IMR-90 (cell line): ENCODE measurements at regions not wholly inside any gene's neighbourhood (a gene's known extent, or its start where the extent isn't known, plus 50 kb on each side); places are given as distances from the start of the nearest gene placed in this dataset.

ENCODE experiments used
- ATAC-seq: fragments of 200-7000 bp; cut with Tn5 transposase; 2 replicates; pipeline ENCODE4 v1.9.1; 2020; ENCODE audit warnings: low read depth, mild to moderate bottlenecking, moderate library complexity
- BruUV-seq: library from RNA; stranded (reverse); fragments of 400-500 nt; replicated peaks from 2 replicates; lab custom pipeline; 2021; lab: Mats Ljungman, UMichigan
- CTCF ChIA-PET: fragments of 300-600 bp; formaldehyde crosslinking; extraction: SDS; loops from one replicate; lab custom pipeline; 2021; ENCODE audit warnings: antibody characterized with exemption; lab: Yijun Ruan, JAX
- POLR2A ChIA-PET: fragments of 300-600 bp; sonication (Branson Sonifier 250); formaldehyde crosslinking; loops from one replicate; lab custom pipeline; 2022; ENCODE audit warnings: antibody characterized with exemption; ENCODE audit not compliant: unreplicated experiment; lab: Charles Lee
- DNase-seq: peaks from one replicate; pipeline ENCODE4 v3.0.0; 2013
- H2AFZ ChIP-seq: replicated peaks from 2 replicates; pipeline ENCODE3; 2013; ENCODE audit warnings: low read length, mild to moderate bottlenecking; ENCODE audit not compliant: poor library complexity
- H2AK5ac ChIP-seq: 2 replicates; pipeline ENCODE4 v1.6.1; 2013; ENCODE audit warnings: low read depth, low read length, inconsistent platforms
- H2AK9ac ChIP-seq: replicated peaks from 2 replicates; pipeline ENCODE3; 2013; ENCODE audit warnings: mild to moderate bottlenecking, low read depth, low read length, moderate library complexity; ENCODE audit not compliant: poor library complexity
- H2BK120ac ChIP-seq: 2 replicates; pipeline ENCODE4 v1.6.1; 2013; ENCODE audit warnings: low read depth, low read length, inconsistent platforms
- H2BK15ac ChIP-seq: 3 replicates; pipeline ENCODE4 v1.6.1; 2013; ENCODE audit warnings: low read depth, low read length, inconsistent platforms
- H2BK20ac ChIP-seq: 2 replicates; pipeline ENCODE4 v1.6.1; 2013; ENCODE audit warnings: low read depth, mild to moderate bottlenecking, inconsistent platforms, low read length, moderate library complexity
- H2BK5ac ChIP-seq: 2 replicates; pipeline ENCODE4 v1.6.1; 2013; ENCODE audit warnings: mild to moderate bottlenecking, low read depth, low read length, inconsistent platforms; ENCODE audit not compliant: poor library complexity, severe bottlenecking
- H3K14ac ChIP-seq: replicated peaks from 2 replicates; pipeline ENCODE4 v1.6.1; 2013; ENCODE audit warnings: low read depth, low read length, inconsistent platforms
- H3K18ac ChIP-seq: 2 replicates; pipeline ENCODE4 v1.6.1; 2013; ENCODE audit warnings: low read depth, low read length, control low read depth
- H3K23ac ChIP-seq: 2 replicates; pipeline ENCODE4 v1.6.1; 2013; ENCODE audit warnings: low read depth, low read length, inconsistent platforms
- H3K27ac ChIP-seq: 2 replicates; pipeline ENCODE4 v1.5.1; 2013; ENCODE audit warnings: mild to moderate bottlenecking, control low read depth, low read length; ENCODE audit not compliant: insufficient read depth
- H3K27me3 ChIP-seq: 2 replicates; pipeline ENCODE4 v1.6.1; 2013; ENCODE audit warnings: low read length; ENCODE audit not compliant: control insufficient read depth, insufficient read depth
- H3K36me3 ChIP-seq: 2 replicates; pipeline ENCODE4 v1.6.1; 2013; ENCODE audit warnings: low read length, mixed read lengths; ENCODE audit not compliant: control insufficient read depth, insufficient read depth
- H3K4ac ChIP-seq: 2 replicates; pipeline ENCODE4 v1.6.1; 2013; ENCODE audit warnings: low read depth, low read length, inconsistent platforms
- H3K4me1 ChIP-seq: 2 replicates; pipeline ENCODE4 v1.6.1; 2013; ENCODE audit warnings: low read length, mixed read lengths; ENCODE audit not compliant: control insufficient read depth, insufficient read depth
- H3K4me2 ChIP-seq: 2 replicates; pipeline ENCODE4 v1.6.1; 2013; ENCODE audit warnings: low read depth, mild to moderate bottlenecking, control low read depth, low read length, moderate library complexity
- H3K4me3 ChIP-seq: 2 replicates; pipeline ENCODE4 v1.5.1; 2013; ENCODE audit warnings: low read depth, mild to moderate bottlenecking, control low read depth, low read length, moderate library complexity; ENCODE audit not compliant: insufficient read depth
- H3K56ac ChIP-seq: 2 replicates; pipeline ENCODE4 v1.6.1; 2013; ENCODE audit warnings: low read length, inconsistent platforms; ENCODE audit not compliant: insufficient read depth; ENCODE audit errors: extremely low read depth
- H3K79me1 ChIP-seq, 2 experiments: 2 replicates each; pipeline ENCODE4 v1.6.1; 2013; ENCODE audit warnings: low read length in 2 of 2, inconsistent platforms in 1 of 2, low read depth in 1 of 2
- H3K9ac ChIP-seq: 2 replicates; pipeline ENCODE4 v1.6.1; 2013; ENCODE audit warnings: low read depth, low read length, control low read depth
- H3K9me1 ChIP-seq: 2 replicates; pipeline ENCODE4 v1.6.1; 2013; ENCODE audit warnings: low read length, inconsistent platforms; ENCODE audit not compliant: insufficient read depth
- H3K9me3 ChIP-seq: 2 replicates; pipeline ENCODE4 v1.6.1; 2013; ENCODE audit warnings: low read length; ENCODE audit not compliant: control insufficient read depth, insufficient read depth
- H4K20me1 ChIP-seq: 2 replicates; pipeline ENCODE4 v1.6.1; 2013; ENCODE audit warnings: low read length, inconsistent platforms; ENCODE audit not compliant: insufficient read depth
- H4K5ac ChIP-seq: 2 replicates; pipeline ENCODE4 v1.6.1; 2013; ENCODE audit warnings: mild to moderate bottlenecking, low read depth, low read length, control low read depth
- H4K8ac ChIP-seq, 2 experiments: 2 replicates each; pipeline ENCODE4 v1.6.1; 2013; ENCODE audit warnings: low read depth in 2 of 2, low read length in 2 of 2, control low read depth in 1 of 2, inconsistent platforms in 1 of 2
- H4K91ac ChIP-seq: 2 replicates; pipeline ENCODE4 v1.6.1; 2013; ENCODE audit warnings: low read depth, low read length, inconsistent platforms; ENCODE audit not compliant: insufficient read depth
- BHLHE40 ChIP-seq: fragments of 150-350 bp; IDR thresholded peaks from 2 replicates; pipeline ENCODE4 v1.6.1; 2016; ENCODE audit warnings: mild to moderate bottlenecking, low read depth, low read length
- CEBPB ChIP-seq: IDR thresholded peaks from 2 replicates; pipeline ENCODE4 v1.6.1; 2012; ENCODE audit warnings: low read depth, low read length, improper control_type of control experiment
- CHD1 ChIP-seq: IDR thresholded peaks from 2 replicates; pipeline ENCODE4 v1.6.1; 2012; ENCODE audit warnings: low read depth, low read length, improper control_type of control experiment
- CTCF ChIP-seq: conservative IDR thresholded peaks from 2 replicates; pipeline ENCODE4 v1.5.1; 2012; ENCODE audit warnings: mild to moderate bottlenecking, low read depth, low read length, improper control_type of control experiment
- ELK1 ChIP-seq: fragments of 150-350 bp; IDR thresholded peaks from 2 replicates; pipeline ENCODE4 v1.6.1; 2016; ENCODE audit warnings: low read depth, mild to moderate bottlenecking, low read length, moderate library complexity, borderline replicate concordance
- FOS ChIP-seq: fragments of 150-350 bp; IDR thresholded peaks from 2 replicates; pipeline ENCODE4 v1.6.1; 2016; ENCODE audit warnings: low read depth, low read length
- MAFK ChIP-seq: IDR thresholded peaks from 2 replicates; pipeline ENCODE4 v1.6.1; 2012; ENCODE audit warnings: low read depth, low read length, improper control_type of control experiment
- MAZ ChIP-seq: IDR thresholded peaks from 2 replicates; pipeline ENCODE4 v1.6.1; 2012; ENCODE audit warnings: low read depth, mild to moderate bottlenecking, low read length, improper control_type of control experiment, moderate library complexity, borderline replicate concordance
- MXI1 ChIP-seq: IDR thresholded peaks from 2 replicates; pipeline ENCODE4 v1.6.1; 2012; ENCODE audit warnings: low read depth, mild to moderate bottlenecking, low read length, moderate library complexity, borderline replicate concordance
- NFE2L2 ChIP-seq: fragments of 150-350 bp; IDR thresholded peaks from 2 replicates; pipeline ENCODE4 v1.6.1; 2016; ENCODE audit warnings: low read depth, mild to moderate bottlenecking, low read length
- POLR2A ChIP-seq: IDR thresholded peaks from 2 replicates; pipeline ENCODE4 v1.6.1; 2012; ENCODE audit warnings: mild to moderate bottlenecking, low read depth, low read length
- RAD21 ChIP-seq: IDR thresholded peaks from 2 replicates; pipeline ENCODE4 v1.6.1; 2012; ENCODE audit warnings: low read length, improper control_type of control experiment
- RCOR1 ChIP-seq: IDR thresholded peaks from 2 replicates; pipeline ENCODE4 v1.6.1; 2012; ENCODE audit warnings: mild to moderate bottlenecking, low read length, improper control_type of control experiment; ENCODE audit not compliant: insufficient replicate concordance
- RFX5 ChIP-seq: IDR thresholded peaks from 2 replicates; pipeline ENCODE4 v1.8.0; 2012; ENCODE audit warnings: low read depth, mild to moderate bottlenecking, low read length, moderate library complexity
- SMC3 ChIP-seq: fragments of 150-350 bp; IDR thresholded peaks from 2 replicates; pipeline ENCODE4 v1.6.1; 2016; ENCODE audit warnings: low read depth, mild to moderate bottlenecking, antibody characterized with exemption, low read length, moderate library complexity
- USF2 ChIP-seq: fragments of 150-350 bp; IDR thresholded peaks from 2 replicates; pipeline ENCODE4 v1.6.1; 2017; ENCODE audit warnings: mild to moderate bottlenecking, antibody characterized with exemption, low read length, low read depth
- WGBS, 2 experiments: methylation state at CpG; one replicate each; pipeline versions ENCODE4 v1.1.5 to v1.1.7; 2013; ENCODE audit warnings: missing lambda C conversion rate in 2 of 2; ENCODE audit not compliant: insufficient read length in 1 of 2; ENCODE audit errors: extremely low coverage in 2 of 2; 5-methylcytosine and 5-hydroxymethylcytosine counted together
- dilution Hi-C: fragments of 300-500 bp; cut with HindIII; formaldehyde crosslinking; loops from one replicate; pipeline ENCODE4 v1.14.3; 2018; ENCODE audit warnings: low sequenced_read_pairs; ENCODE audit not compliant: unreplicated experiment
- in situ Hi-C: fragments of 300-500 bp; cut with MboI; formaldehyde crosslinking; loops from 3 replicates; pipeline ENCODE4 v1.14.3; 2019; ENCODE audit warnings: low sequenced_read_pairs, inconsistent platforms, mixed read lengths
- intact Hi-C: fragments of 100-400 bp; cut with micrococcal nuclease; formaldehyde crosslinking; loops from 2 replicates; pipeline ENCODE4 v1.10.0; 2022

GRCh38 chr12:127396734-127397133 lies 870.2 kb upstream of the TMEM132C start:
- in situ Hi-C loops (no loop called here), intact Hi-C loops (no loop called here), dilution Hi-C loops (no loop called here)
- no peak overlapping the region for H3K4me3 ChIP-seq
- H3K27ac ChIP-seq: no peak overlapping the region
- no TSS peak for BruUV-seq
- no peak overlapping the region for H3K56ac ChIP-seq
- no peak overlapping the region for H3K4ac ChIP-seq
- ChIA-PET POLR2A (no interaction called here), CTCF (no interaction called here)
- no peak overlapping the region for H2AK5ac ChIP-seq
- H3K27me3 ChIP-seq: no peaks in the 10 kb centered on the region
- no peak overlapping the region for H3K4me2 ChIP-seq
- no peak overlapping the region for H3K9ac ChIP-seq
- ATAC-seq (no peak), DNase-seq (no peak)
- H3K23ac ChIP-seq: no peak overlapping the region
- no peak for TF ChIP-seq RAD21
- TF ChIP-seq SMC3: no peak
- no peak for TF ChIP-seq MAZ
- TF ChIP-seq CEBPB: no peak
- TF ChIP-seq CTCF: no peak
- no peak for TF ChIP-seq MAFK
- TF ChIP-seq USF2: no peak
- no peak for TF ChIP-seq ELK1
- no peak for TF ChIP-seq RCOR1
- no peak for TF ChIP-seq RFX5
- no peak for TF ChIP-seq CHD1
- TF ChIP-seq MXI1: no peak
- TF ChIP-seq POLR2A: no peak
- no peak for TF ChIP-seq NFE2L2
- TF ChIP-seq FOS: no peak
- TF ChIP-seq BHLHE40: no peak
- H4K91ac ChIP-seq: no peak overlapping the region
- H3K14ac ChIP-seq: no peak overlapping the region
- H3K36me3 ChIP-seq: no peaks in the 10 kb centered on the region
- no peak overlapping the region for H4K5ac ChIP-seq
- 17% methylated on average over 1 of the region's 5 CpGs; no CpG with 5 or more reads in 1 of the 2 experiments for WGBS, 2 experiments
- no peak overlapping the region for H2BK5ac ChIP-seq
- no peak overlapping the region for H2AFZ ChIP-seq
- H3K9me3 ChIP-seq: peaks cover 3% of the 10 kb centered on the region; the same call in 1 of the 2 replicates
- H3K9me1 ChIP-seq: no peaks in the 10 kb centered on the region
- H3K79me1 ChIP-seq: no peaks in the 10 kb centered on the region
- no peak overlapping the region for H2BK20ac ChIP-seq
- no peak overlapping the region for H2BK15ac ChIP-seq
- H2AK9ac ChIP-seq: no peak overlapping the region
- no peaks in the 10 kb centered on the region for H4K20me1 ChIP-seq
- H3K4me1 ChIP-seq: peaks cover 2% of the 10 kb centered on the region; the same call in 1 of the 2 replicates
- H4K8ac ChIP-seq: no peak overlapping the region
- no peak overlapping the region for H3K18ac ChIP-seq
- no peak overlapping the region for H2BK120ac ChIP-seq
